Lower leg skin (tissue), 4 donors: ENCODE measurements at regions not wholly inside any gene's neighbourhood (a gene's known extent, or its start where the extent isn't known, plus 50 kb on each side); places are given as distances from the start of the nearest gene placed in this dataset.

ENCODE experiments used
- DNase-seq, 2 donors: peaks; one replicate each; pipeline ENCODE4 v3.0.0-alpha.2; 2019; ENCODE audit warnings: low spot score in 2 of 2
- H3K4me3 ChIP-seq: fragments of 200-600 bp; sonication (generic); 2 replicates; pipeline ENCODE4 v1.5.1; 2017; ENCODE audit warnings: mild to moderate bottlenecking, low read depth; ENCODE audit not compliant: poor library complexity, severe bottlenecking
- POLR2A ChIP-seq, 2 donors: fragments of 450-650 bp; IDR thresholded peaks; one replicate each; pipeline ENCODE4 v1.6.1; 2016 to 2017; ENCODE audit warnings: antibody characterized with exemption in 2 of 2, mild to moderate bottlenecking in 1 of 2, moderate library complexity in 1 of 2
- WGBS, 2 donors: methylation state at CpG; one replicate each; pipeline ENCODE4 v1.1.5; 2018; 5-methylcytosine and 5-hydroxymethylcytosine counted together
- intact Hi-C: fragments of 100-400 bp; cut with DNase I; formaldehyde crosslinking; loops from one replicate; pipeline ENCODE4 v1.15.0; 2023; ENCODE audit warnings: low total_unique reads
- TF ChIP-seq, protein P1 (sequence below), 3 donors: fragments of 450-650 bp; IDR thresholded peaks; one replicate each; pipeline ENCODE4 v1.5.1; 2016; ENCODE audit warnings: antibody characterized with exemption in 3 of 3, mild to moderate bottlenecking in 3 of 3, moderate library complexity in 2 of 3

DNA sequence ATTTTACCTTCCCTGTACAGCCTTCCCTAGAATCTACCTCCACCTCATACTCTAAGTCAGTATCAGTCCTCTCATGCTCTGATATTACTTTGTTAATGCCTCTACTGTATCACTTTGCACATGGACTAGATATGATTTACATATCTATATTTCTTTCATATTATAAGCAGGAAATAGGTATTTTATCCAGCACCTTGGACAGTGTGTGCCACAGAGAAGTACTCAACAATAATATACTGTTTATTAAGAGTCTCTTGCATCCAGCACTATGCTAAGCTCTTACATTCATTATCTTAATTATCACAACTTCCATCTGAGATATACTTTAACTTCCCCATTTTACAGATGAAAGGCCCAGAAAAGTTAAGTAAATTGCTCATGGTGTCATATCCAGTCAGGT, 247.9 kb upstream of the DAB1 start:
- TF ChIP-seq, protein P1, sequence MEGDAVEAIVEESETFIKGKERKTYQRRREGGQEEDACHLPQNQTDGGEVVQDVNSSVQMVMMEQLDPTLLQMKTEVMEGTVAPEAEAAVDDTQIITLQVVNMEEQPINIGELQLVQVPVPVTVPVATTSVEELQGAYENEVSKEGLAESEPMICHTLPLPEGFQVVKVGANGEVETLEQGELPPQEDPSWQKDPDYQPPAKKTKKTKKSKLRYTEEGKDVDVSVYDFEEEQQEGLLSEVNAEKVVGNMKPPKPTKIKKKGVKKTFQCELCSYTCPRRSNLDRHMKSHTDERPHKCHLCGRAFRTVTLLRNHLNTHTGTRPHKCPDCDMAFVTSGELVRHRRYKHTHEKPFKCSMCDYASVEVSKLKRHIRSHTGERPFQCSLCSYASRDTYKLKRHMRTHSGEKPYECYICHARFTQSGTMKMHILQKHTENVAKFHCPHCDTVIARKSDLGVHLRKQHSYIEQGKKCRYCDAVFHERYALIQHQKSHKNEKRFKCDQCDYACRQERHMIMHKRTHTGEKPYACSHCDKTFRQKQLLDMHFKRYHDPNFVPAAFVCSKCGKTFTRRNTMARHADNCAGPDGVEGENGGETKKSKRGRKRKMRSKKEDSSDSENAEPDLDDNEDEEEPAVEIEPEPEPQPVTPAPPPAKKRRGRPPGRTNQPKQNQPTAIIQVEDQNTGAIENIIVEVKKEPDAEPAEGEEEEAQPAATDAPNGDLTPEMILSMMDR (IDR thresholded peaks at IDR 0.05) = no peak
- no peak for TF ChIP-seq POLR2A (IDR thresholded peaks at IDR 0.05)
- DNase-seq = no peak
- intact Hi-C loops = no loop called here
- no peak overlapping the region for H3K4me3 ChIP-seq

DNA sequence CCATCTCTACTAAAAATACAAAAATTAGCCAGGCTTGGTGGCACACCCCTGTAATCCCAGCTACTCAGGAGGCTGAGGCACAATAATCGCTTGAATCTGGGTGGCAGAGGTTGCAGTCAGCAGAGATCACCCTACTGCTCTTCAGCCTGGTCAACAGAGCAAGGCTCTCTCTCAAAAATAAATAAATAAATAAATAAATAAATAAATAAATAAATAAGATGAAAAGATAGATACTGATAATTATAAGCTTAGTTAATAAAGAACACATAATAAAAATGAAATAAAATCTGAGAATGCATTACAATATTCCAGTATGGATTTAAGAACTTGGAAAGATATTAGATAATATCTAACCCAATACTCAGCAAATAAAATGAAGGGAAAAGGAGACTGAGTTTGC, 235.9 kb upstream of the DAB1 start:
- TF ChIP-seq, protein P1 (IDR thresholded peaks at IDR 0.05) = no peak
- TF ChIP-seq POLR2A (IDR thresholded peaks at IDR 0.05) = no peak
- intact Hi-C loops = no loop called here
- H3K4me3 ChIP-seq = no peak overlapping the region
- 88 to 100% methylated on average over 1 of the region's 1 CpG for WGBS, 2 donors
- DNase-seq = no peak

DNA sequence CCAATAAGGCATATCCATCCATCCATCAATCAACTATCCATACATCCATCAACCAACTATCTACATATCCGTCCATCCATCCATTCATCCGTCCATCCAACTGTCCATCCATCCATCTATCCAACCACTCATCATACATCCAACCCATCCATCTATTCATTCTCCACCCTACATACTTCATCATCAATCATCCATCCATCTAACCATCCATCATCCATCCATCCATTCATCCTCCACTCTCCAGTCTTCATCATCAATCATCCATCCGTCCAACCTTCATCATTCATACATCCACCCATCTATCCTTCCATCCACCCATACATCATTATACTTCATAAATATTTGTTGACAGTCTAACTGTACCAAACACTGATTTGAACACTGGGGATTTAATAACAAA, 231.3 kb upstream of the DAB1 start:
- intact Hi-C loops = no loop called here

DNA sequence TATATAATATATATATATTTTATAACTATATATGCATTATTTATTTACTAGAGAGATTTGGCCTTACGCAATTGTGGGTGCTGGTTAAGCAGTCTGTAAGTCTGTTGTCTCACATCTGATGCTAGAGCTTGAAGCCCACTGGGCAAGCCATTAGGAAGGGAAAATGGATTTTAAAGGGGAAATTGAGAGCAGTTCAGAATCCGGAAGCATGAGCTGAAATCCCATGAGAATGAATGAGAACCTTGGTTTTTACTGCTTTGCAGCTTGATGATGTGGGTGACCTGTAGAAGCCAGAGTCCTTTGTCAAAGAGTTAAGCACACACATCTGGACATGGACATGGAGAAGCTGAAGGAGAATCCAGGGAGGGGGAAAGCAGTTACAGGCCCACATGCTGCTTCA, 220.8 kb upstream of the DAB1 start:
- TF ChIP-seq, protein P1 (IDR thresholded peaks at IDR 0.05) = no peak
- no peak for TF ChIP-seq POLR2A (IDR thresholded peaks at IDR 0.05)
- DNase-seq = no peak
- H3K4me3 ChIP-seq = no peak overlapping the region
- intact Hi-C loops = no loop called here
- 91 to 92% methylated on average over 2 of the region's 2 CpGs for WGBS, 2 donors

More for the DNA sequence above, 231.3 kb upstream of the DAB1 start:
- no peak for DNase-seq
- H3K4me3 ChIP-seq = no peak overlapping the region
- no peak for TF ChIP-seq POLR2A (IDR thresholded peaks at IDR 0.05)
- TF ChIP-seq, protein P1 (IDR thresholded peaks at IDR 0.05) = no peak
- 68 to 91% methylated on average over 3 of the region's 3 CpGs for WGBS, 2 donors

DNA sequence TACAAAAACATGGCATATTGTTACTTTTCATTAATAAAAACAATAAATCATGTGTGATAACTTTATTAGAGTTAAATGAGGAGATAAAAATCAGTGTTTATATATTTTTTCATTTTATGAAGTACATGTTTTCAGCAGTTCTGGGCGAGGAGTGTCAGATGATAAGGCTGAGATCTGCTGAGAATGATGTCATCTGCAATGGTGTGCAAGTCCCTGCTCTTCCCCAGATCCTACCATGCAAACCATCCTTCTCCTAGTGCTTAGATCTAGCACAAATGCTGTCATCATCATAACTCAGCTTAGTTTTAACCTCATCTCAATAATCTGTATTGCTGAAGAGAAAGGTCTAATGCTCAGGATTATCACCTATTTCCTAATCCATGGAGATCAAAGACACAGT, 214.4 kb upstream of the DAB1 start:
- intact Hi-C loops = no loop called here
- TF ChIP-seq, protein P1 (IDR thresholded peaks at IDR 0.05) = no peak
- no peak for TF ChIP-seq POLR2A (IDR thresholded peaks at IDR 0.05)
- 33 to 34% methylated on average over 1 of the region's 1 CpG for WGBS, 2 donors
- no peak for DNase-seq
- no peak overlapping the region for H3K4me3 ChIP-seq

DNA sequence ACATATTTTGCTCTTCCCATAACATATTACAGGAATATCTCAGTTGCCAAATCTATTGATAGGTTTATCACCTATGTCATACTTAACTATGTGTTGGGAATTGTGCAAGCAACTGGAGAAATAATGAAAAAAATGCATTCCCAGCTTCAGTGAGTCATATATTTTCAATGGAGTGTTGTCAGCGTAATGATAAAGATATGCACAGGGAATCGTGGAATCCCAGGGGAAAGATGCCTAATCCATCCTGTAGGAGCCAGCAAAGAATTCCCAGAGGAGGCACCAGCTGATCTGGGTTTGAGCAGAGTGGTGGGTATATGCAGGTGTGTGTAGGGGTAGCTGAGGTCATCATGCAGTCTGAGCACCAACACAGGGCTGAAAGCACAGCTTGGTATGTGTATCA, 213.3 kb upstream of the DAB1 start:
- TF ChIP-seq POLR2A (IDR thresholded peaks at IDR 0.05) = no peak
- TF ChIP-seq, protein P1 (IDR thresholded peaks at IDR 0.05) = no peak
- intact Hi-C loops = no loop called here

More for the DNA sequence above, 213.3 kb upstream of the DAB1 start:
- 40 to 60% methylated on average over 2 of the region's 2 CpGs for WGBS, 2 donors
- no peak overlapping the region for H3K4me3 ChIP-seq
- no peak for DNase-seq
